NCI-H774 (cell line): ENCODE measurements at regions not wholly inside any gene's neighbourhood (a gene's known extent, or its start where the extent isn't known, plus 50 kb on each side); places are given as distances from the start of the nearest gene placed in this dataset.
"Not testable (repeated sequence)": the region's sequence is repeated elsewhere in the genome, so short reads cannot be mapped to it uniquely, and the experiment has no call there.

Experiments
- DNase-seq: peaks from one replicate; lab custom pipeline; 2025; lab: John Stamatoyannopoulos, UW

DNA sequence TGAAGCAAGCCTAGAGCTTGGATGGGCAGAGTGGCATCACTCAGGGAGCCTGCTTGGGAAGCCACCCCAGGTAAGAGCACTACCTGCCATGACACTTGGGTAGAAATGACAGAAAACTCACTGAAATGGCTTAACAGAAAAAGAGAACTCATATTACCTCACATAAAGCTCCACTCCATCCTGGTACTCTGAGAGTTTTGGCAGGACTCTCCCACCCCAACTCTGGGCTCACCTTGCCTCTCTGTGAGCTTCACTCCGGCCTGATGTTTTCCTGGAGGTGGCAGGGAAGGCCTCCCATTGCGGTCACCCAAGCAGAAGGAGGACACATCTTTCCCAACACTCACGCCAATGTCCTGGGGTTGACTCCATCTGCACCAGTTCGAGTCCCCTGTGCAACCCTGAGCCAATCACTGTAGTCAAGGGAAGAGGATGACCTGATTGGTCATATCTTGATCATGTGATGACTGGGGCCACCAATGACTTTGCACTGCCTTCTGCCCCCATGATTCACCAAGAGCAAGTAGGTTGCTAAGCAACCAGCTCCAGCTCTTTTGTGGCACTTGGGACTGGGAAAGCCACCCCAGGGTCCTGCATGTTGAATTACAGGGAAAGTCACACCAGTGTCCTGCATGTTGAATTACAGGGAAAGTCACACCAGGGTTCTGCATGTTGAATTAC, 446.1 kb upstream of the SULF2 start:
- DNase-seq: no peak

DNA sequence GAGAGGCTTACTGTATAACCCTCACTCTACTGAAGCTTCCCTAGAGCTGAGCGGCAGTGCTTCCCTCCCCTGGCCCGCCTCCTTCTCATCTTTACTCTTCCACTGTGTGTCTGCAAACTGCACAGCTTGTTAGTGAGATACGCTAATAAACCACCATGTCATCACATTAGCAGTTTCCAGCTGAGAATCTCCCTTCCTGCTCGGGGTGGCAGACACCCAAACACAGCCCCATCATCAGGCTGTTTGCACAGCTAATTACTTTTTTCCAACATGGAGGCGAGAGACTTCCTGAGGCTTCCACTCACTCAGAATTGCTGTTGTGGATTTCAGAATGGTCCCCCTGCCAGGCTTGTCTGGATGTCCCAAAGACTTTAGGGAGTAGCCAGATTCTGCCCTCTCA, 444.9 kb upstream of the SULF2 start:
- no peak for DNase-seq

DNA sequence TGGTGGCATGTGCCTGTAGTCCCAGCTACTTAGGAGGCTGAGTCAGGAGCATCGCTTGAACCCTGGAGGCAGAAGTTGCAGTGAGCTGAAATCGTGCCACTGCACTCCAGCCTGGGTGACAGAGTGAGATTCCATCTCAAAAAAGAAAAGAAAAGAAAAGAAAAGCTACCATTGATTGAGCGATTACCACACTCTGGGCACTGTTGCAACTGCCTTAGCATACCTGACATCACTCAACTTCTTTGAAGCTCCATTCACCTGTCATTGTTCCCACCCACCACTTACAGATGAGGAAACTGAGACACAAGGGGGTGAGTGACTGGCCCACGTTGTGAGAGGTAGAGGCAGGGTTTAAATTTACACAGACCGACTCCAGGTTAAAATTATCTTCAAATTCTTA, 442.1 kb upstream of the SULF2 start:
- no peak for DNase-seq

DNA sequence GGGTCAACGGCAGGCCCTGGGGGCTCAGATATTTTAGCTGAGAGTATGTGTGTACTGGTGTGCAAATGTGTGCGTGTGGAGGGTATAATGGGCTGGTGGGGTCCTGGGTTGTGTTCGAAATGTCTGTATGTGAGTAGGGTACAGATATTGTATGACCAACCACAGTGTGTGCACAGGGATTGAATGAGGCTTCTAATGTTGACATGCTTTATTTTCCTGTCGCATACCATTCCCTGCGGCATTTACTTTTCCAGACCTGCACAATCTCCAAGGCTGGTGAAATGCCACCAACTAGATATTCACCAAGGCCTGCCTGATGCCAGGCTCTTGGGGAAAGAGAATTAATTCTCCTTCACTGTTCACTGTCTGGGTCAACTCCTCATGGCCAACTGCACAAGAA, 441.4 kb upstream of the SULF2 start:
- DNase-seq: no peak

DNA sequence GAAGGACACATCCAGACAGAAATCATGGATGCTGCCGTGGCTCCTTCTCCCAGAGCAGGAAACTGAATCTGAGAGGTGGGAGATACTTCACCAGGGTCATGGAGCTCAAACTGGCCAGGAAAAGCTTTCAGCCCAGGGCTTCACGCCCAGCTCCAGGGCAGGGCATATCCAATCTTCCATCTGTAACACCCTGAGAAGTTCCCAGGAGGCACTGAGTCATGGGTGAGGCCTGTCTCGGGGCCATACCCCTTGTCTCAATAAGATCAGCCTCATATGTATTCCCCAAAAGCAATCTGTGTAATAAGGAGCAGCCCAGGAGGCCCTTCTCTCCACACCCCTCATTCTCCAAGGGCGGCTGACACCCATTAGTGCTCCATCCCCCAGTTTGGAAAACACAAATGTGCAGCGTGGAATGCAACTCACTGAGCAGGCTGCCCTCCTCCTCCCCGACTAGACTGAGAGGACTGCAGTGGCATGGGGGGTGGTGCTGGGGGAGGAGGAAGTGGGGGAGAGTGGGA, 439.3 kb upstream of the SULF2 start:
- no peak for DNase-seq

- DNase-seq: no peak
Measured at GRCh38 chr20:48223715-48224114, 438.4 kb upstream of the SULF2 start.

DNA sequence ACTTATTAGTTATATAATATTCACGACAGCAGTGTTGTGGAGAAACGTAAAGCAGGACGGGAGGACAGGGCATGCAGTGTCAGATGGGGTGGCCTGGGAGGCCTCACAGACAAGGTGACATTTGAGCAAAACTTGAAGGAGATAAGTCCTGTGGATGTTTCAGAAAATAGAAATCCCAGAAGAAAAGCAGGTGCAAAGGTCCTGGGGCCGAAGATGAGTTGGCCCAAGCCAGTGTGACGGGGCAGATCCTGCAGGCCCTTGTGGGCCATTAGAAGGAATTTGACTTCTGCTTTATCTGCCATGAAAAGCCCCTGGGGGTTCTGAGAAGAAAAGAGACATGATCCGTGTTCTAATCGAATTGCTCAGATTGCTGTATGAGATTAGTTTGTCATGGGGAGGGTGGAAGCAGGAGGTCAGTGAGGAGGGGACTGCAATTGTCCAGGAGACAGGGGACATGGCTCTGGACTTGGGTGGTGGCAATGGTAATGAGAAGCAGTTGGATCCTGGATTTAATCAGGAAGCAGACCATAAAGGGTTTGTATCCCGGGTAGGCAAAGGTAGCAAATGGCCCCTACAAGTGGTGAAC, 437.4 kb upstream of the SULF2 start:
- DNase-seq: no peak

- no peak for DNase-seq
Measured at GRCh38 chr20:48220033-48220633, 434.9 kb upstream of the SULF2 start.

- DNase-seq: no peak
Measured at GRCh38 chr20:48219306-48219705, 434.0 kb upstream of the SULF2 start.

GRCh38 chr20:48217190-48217589, 431.9 kb upstream of the SULF2 start:
- DNase-seq: no peak

GRCh38 chr20:48215536-48215935, 430.3 kb upstream of the SULF2 start:
- DNase-seq: no peak

DNA sequence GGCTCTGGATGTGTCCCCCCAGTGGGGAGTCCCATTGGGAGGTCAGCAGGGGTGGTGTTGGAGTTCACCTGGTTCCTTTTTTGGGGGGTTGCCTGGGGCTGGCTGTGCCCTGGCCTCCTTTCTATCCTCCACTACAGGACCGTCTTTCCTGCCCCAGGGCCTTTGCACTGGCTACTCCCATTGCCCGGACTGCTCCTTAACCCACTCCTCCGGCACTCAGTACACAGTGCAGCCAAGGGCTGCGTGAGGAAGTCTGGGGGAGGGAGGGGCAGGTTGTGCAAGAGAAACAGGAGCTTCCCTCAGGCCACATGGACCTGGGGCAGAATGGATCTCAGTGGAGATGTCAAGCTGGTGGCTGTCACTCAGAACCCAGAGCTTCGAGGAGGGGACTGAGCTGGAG, 429.3 kb upstream of the SULF2 start:
- no peak for DNase-seq

GRCh38 chr20:48213635-48214034, 428.4 kb upstream of the SULF2 start:
- not testable (repeated sequence) for DNase-seq

DNA sequence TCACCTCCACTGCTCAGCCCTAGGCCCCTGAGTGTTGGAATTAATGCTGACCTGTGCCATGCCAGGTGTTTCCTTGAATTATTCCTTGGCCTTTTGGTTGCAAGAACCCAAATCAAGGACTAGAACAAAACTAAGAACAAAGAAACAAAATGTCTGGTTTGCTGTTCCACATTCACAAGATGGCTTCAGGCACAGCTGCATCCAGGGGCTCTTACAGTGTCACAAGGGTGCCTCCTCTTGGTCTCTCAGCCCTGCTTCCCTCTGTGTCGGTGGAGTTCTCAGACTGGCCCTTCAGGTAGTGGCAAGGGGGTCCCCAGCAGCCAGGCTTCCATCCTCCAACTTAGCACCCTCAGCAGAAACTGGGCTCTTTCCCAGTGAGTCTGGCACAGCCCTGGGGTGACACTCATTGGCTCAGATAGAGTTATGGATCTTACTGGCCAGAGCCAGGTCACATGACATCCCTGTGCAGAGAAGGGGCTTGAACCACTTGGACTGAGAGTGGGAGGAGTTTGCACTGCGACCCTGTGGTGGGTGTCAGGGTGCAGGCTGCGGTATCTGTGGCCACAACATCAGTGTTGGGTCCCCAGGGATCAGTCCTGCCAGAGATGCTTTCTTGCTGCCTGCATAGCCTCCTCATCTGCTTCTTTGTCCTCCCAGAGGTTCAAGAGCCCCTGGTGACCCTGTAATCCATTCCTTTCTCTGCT, 427.7 kb upstream of the SULF2 start:
- no peak for DNase-seq

DNA sequence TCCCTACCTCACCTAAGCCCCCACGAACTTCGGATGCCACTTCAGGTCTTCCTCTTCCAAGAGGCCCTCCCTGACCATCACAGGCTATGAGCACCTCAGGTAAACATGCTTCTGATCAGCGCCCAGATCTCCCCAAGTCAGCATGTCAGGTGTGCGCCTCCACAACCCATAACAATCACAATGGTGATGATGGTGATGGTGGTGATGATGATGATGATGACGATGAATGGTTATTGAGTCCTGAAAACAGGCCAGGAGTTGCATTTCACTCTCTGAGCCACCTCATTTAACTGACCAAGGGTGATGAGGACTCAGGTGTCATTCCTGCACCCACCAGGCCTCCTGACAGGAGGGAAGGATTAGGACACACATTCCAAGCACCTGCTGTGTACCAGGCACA, 426.6 kb upstream of the SULF2 start:
- no peak for DNase-seq

DNA sequence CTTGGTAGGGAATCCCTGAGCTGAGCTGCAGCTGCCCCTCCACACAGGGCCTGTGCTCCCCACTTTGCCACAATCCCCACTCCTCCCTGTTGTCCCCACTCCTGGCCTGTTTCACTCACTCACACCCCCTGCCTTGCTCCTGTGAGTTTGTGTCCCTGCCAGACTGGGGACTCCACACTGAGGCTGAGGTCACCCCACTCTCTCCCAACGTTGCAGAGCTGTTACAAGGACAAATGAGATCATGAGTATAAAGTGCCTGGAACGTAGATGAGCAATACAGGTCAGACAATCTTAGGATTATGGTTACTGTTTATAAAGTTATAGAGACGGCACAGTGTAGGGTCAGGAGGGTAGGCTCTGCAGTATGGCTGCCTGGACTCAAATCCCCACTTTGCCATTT, 426.0 kb upstream of the SULF2 start:
- no peak for DNase-seq

DNA sequence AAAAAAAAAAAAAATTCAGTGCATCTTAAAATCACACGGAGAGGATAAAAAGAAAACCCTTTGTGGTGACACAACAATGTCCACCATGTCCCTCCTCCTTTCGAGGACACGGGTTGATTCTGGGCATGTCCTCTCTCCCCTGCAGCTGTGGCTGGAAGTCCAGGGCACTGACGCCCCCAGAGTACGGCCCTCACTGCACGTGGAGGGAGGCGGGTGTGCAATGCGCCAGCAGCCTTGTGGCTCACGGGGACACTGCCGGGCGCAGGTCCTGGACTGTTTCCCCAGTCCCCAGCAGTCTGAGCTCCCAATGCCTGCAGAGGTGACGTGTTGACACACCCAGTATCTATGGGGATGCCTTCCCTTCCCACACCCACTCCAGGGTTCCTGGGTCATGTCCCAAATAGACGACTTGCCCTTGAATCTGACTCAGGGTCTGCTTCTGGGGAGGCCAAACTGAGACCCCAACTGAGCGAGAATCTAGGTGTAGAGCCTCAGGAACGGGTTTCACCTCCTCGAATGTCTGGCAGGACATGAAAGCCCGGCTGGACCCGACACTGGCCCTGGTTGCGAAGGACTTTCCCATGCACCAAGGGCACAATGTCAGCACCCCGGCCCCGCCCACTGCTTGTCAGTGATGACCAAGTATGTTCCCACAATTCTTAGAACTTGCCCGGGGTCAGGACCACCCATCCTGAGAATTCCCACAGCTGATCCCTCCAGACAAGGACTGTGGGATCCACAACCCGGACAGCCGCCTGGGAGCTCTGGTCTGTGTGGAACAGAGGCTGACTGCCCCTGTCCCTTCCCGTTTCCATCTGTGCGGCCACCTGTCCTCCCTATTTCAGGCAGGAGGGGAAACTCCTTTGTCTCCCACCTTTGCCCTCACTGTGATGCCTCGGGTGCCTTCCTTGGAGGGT, 425.1 kb upstream of the SULF2 start:
- DNase-seq: no peak

- no peak for DNase-seq
Measured at GRCh38 chr20:48209102-48209501, 423.8 kb upstream of the SULF2 start.

DNA sequence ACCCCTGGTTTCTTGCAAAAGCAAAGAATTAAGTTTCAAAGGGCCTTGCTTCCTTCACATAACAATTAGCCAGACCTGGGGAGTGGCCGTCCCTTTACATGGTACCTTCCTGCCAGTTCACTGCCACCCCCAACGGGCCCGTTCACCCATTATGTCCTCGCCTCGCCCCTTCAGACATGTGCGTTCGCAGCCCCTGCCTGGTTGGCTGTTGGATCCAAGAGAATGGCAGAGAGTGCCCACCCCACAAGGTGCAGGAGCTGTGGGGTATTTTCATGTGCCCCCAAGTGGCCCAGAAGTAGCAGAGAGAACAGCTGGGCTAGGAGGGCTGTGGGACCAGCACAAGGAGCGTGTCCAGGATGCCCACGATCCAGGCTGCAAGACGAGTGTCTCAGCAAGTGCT, 422.9 kb upstream of the SULF2 start:
- no peak for DNase-seq

DNA sequence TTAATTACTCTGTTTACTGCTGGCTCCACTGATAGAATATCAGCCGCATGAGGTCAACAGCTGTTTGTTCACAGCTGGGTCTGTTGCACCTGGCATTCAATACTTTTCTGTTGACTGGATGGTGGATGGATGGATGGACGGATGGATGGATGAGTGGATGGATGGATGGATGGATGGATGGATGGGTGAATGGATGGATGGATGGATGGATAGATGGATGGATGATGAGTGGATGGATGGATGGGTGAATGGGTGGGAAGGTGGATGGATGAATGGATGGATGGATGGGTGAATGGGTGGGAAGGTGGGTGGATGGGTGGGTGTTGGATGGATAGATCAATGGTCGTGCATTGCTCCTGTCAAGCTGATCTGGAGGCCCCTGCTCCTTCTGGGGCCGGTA, 422.2 kb upstream of the SULF2 start:
- DNase-seq: no peak

DNA sequence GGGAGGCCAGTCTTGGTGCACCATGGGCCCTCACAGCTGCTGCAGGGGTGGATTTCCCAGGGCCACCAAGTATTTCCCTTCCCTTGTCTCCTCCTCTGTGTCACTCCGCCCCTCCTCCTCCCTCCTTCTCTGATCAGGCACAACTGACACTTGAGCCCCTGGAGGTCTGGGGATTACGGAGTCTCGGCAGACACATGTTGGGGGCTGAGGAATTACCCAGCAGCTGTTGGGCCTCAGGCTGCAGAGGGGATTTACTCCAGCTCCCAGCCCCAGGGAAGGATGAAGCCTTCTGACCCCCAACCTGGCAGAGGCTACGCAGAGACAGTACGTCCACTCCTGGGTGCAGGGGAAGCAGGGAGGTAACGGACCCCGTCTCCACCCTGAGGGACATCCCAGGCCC, 420.5 kb upstream of the SULF2 start:
- no peak for DNase-seq

- DNase-seq: no peak
Measured at GRCh38 chr20:48205281-48205782, 420.1 kb upstream of the SULF2 start.
